GM13977 (cell line): ENCODE measurements at regions not wholly inside any gene's neighbourhood (a gene's known extent, or its start where the extent isn't known, plus 50 kb on each side); places are given as distances from the start of the nearest gene placed in this dataset.

Source experiments
- DNase-seq: peaks from one replicate; pipeline ENCODE4 v3.0.0; 2012; ENCODE audit warnings: low spot score
- CTCF ChIP-seq: IDR thresholded peaks from 2 replicates; pipeline ENCODE4 v1.5.1; 2012; ENCODE audit warnings: mild to moderate bottlenecking, control low read depth; ENCODE audit not compliant: insufficient read depth; ENCODE audit errors: extremely low read depth, missing control alignments
- in situ Hi-C: fragments of 300-500 bp; cut with MboI; formaldehyde crosslinking; loops from one replicate; pipeline ENCODE4 v1.12.0; 2022; ENCODE audit warnings: low sequenced_read_pairs, low pct_unique_long_range_greater_than_20kb, mixed read lengths, inconsistent platforms; ENCODE audit not compliant: unreplicated experiment

- no peak for TF ChIP-seq CTCF
- DNase-seq, result no peak
- in situ Hi-C loops, result no loop called here
Observed at GRCh38 chr1:29514361-29515169, 278.2 kb downstream of the PTPRU start.

- peak; percentile 52 for TF ChIP-seq CTCF
- in situ Hi-C loops, result no loop called here
- peak; percentile 45 for DNase-seq
Observed at GRCh38 chr1:29513357-29513756, 277.0 kb downstream of the PTPRU start.

GRCh38 chr1:29511436-29511835 lies 275.1 kb downstream of the PTPRU start:
- in situ Hi-C loops, result no loop called here
- no peak for TF ChIP-seq CTCF
- DNase-seq, result no peak

- DNase-seq, result no peak
- in situ Hi-C loops, result no loop called here
- no peak for TF ChIP-seq CTCF
Observed at GRCh38 chr1:29508458-29509107, 272.3 kb downstream of the PTPRU start.

GRCh38 chr1:29506678-29507225 lies 270.4 kb downstream of the PTPRU start:
- in situ Hi-C loops, result no loop called here
- no peak for TF ChIP-seq CTCF
- DNase-seq, result no peak

- DNase-seq, result no peak
- in situ Hi-C loops, result no loop called here
- TF ChIP-seq CTCF, result no peak
Observed at GRCh38 chr1:29505532-29506220, 269.4 kb downstream of the PTPRU start.
